GM10266 (cell line): ENCODE measurements at regions not wholly inside any gene's neighbourhood (a gene's known extent, or its start where the extent isn't known, plus 50 kb on each side); places are given as distances from the start of the nearest gene placed in this dataset.
A peak's percentile ranks its signal among the peaks of the same experiment; 100 is the strongest.

ENCODE experiments used
- DNase-seq: peaks from one replicate; pipeline ENCODE4 v3.0.0; 2012; ENCODE audit errors: extremely low spot score
- TF ChIP-seq, protein P1 (sequence below): IDR thresholded peaks from 2 replicates; pipeline ENCODE4 v1.5.1; 2012; ENCODE audit warnings: mild to moderate bottlenecking, low read depth; ENCODE audit not compliant: control insufficient read depth, insufficient read depth; ENCODE audit errors: missing control alignments

DNA sequence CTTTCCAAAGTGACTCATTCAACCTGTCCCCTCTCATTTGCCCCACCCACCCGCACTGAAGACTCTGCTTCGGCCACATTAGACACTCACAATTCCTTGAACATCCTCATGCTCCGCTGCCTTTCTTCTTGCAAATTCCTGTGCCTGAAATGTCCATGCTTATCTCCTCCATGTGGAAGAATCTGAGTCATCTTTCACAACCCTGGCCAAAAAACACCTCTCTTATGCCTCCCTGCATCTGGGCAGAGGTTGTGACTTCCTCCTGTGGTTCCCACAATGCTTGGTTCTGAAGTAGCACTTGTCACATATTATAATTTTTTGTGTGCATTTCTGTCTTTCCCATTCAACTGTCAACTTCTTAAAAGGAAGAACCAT lies 238.6 kb downstream of the ENC1 start:
- TF ChIP-seq, protein P1, sequence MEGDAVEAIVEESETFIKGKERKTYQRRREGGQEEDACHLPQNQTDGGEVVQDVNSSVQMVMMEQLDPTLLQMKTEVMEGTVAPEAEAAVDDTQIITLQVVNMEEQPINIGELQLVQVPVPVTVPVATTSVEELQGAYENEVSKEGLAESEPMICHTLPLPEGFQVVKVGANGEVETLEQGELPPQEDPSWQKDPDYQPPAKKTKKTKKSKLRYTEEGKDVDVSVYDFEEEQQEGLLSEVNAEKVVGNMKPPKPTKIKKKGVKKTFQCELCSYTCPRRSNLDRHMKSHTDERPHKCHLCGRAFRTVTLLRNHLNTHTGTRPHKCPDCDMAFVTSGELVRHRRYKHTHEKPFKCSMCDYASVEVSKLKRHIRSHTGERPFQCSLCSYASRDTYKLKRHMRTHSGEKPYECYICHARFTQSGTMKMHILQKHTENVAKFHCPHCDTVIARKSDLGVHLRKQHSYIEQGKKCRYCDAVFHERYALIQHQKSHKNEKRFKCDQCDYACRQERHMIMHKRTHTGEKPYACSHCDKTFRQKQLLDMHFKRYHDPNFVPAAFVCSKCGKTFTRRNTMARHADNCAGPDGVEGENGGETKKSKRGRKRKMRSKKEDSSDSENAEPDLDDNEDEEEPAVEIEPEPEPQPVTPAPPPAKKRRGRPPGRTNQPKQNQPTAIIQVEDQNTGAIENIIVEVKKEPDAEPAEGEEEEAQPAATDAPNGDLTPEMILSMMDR: no peak
- DNase-seq: no peak

DNA sequence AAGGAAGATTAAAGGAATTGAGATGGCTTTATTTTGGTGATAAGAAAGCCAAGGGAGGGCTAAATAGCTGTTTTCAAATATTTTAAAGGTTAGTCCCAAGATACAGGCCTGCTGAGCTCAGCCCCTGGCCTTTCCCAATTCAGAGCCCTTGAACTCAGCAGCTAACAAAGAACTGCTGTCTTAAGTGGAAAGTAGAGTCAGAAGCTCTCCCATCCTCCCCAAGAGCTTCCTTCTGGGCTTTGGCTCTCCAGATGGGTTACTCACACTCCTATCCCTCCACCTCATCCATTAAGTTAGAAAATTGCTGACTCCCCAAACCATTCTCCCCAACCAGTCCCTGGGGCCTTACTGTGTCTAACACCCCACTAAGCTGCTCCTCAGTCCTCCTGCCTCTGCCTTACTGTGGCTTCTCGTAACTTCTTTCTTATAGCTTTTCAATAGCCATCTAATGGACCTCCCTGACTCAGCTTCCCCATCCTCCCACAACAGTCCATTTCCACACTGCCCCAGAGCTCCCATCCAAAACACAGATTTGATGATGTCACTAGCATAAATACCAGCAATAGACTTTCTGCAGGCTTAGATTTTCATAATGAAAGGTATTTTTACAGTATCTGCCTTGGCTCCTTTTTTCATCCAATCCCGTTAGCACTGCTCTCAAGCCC lies 239.1 kb downstream of the ENC1 start:
- no peak for DNase-seq
- TF ChIP-seq, protein P1: no peak

DNA sequence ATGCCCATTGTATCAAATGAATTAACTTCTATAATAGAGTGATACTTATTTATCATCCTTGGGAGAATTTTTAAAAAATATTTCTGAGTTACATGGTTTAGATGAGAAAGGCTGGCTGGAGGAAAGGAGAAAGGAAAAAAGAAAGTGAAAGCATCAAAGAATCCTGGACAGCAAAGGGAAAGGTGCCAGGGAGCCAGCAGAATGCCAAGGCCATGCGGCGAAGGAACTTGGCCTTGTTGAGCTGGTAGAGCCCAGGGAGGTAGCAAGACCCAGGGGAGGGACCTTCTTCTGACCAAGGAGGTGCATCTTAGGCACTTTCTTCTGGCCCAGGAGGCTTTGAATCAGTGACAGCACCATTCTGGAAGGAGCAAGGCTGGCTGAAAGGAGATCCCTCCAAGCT lies 240.5 kb downstream of the ENC1 start:
- no peak for DNase-seq
- TF ChIP-seq, protein P1: no peak

DNA sequence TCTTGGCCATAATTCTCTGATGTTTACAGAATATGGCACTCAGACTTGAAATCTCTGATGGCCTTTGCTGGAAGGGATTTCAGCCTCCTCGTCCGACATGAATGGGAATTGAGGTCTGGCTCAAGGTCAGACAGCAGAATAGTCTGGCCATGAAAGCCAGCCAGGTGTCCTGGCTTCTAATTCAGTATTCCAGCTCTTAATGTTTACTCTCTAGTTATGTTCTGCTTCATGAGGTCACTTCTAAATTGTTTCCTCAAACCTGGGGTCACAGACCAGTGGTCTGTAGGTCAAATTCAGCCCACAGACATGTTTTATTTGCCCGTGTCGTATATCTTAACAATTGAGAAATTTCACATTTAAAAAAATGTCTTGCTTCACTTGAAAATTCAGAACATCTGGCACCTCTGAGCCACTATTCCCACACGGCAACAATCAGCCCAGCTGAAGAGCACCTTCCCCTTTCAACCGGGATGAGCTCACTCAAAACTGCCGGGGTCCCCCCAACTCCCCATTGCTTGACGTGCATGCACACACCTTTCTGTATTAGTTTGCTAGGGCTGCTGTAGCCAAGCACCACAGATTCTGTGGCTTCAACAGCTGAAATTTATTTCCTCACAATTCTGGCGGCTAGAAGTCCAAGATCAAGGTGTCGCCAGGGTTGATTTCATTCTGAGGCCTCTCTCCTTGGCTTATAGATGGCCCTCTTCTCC lies 243.5 kb downstream of the ENC1 start:
- DNase-seq: no peak
- TF ChIP-seq, protein P1: no peak

DNA sequence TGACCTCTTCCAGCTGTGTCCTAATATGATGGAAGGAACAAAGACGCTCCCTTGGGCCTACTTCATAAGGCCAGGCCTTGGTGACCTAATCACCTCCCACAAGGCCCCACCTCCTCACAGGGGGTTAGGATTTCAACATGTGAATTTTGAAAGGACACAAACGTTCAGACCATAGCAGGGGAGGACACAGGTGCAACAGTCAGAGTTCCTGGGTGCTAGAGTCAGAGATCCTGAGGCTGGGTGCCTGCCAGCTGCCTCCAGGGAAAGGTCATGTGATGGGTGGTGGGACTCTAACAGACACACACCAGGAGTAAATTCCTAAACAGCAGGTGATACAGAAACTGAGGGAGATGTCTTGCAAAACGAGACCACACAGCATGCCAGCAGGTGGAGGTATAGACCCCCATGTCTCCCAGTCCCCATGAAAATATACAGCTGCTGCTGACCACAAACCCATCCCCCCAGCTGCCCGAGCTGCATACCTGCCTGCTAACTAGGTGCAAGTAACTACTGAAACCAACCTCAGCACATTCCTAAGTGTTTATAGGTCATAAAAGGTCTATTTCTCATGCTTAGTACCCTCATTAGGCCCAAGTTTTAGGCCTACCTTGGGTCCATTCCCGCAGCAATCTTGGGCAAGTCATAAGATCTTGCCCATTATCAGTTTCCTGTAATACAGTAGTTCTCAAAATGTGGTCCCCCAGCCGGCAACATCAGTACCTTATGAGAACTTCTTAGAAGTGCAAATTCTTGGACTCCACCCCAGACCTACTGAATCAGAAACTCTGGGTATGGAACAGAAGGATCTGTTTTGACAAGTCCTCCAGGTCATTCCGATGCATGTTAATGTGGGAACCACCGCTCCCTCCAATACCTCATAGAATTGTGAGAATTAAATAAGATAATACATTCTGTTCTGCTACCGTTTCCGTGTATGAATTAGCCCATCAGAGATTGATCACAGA lies 245.3 kb downstream of the ENC1 start:
- TF ChIP-seq, protein P1: peak; percentile 16
- DNase-seq: no peak

DNA sequence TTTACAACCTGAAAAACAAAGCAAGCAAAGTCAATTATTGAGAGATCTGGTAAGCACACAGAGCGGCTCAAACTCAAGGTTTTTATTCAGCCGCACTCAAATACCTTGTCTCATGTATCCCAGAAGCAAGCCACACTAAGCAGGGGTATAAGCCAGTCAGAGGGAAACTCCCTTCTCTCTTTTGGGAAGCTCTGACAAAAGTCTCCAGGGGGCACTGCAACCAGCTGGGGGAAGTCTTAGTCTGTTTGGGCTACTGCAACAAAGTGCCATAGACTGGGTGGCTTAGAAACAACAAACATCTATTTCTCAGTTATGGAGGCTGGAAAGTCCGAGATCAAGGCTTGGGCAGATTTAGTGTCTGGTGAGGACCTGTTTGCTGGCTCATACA lies 246.0 kb downstream of the ENC1 start:
- no peak for DNase-seq
- TF ChIP-seq, protein P1: no peak

DNA sequence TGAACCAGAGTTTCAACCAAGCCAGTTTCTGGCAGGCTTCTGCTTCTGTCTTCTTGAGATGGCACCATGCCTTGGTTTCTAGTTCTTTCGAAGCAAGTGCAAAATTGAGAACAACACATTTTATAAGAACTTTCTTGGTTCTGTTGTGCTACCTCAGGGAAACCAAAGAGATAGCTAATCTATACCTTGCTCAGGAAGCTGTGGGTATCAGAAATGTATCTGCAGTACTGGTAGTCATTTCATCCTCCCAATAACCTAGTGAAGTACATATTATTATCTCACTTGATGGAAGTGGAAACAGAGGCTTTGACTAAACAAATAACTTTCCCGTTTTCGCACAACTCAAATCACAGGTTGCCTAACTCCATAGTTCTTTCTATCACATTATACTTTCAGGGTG lies 246.6 kb downstream of the ENC1 start:
- TF ChIP-seq, protein P1: no peak
- DNase-seq: no peak
